Suprapubic skin (tissue), 4 donors: ENCODE measurements at regions not wholly inside any gene's neighbourhood (a gene's known extent, or its start where the extent isn't known, plus 50 kb on each side); places are given as distances from the start of the nearest gene placed in this dataset.

ENCODE experiments used
- DNase-seq, 2 donors: peaks; one replicate each; pipeline ENCODE4 v3.0.0-alpha.2; 2019; ENCODE audit warnings: low spot score in 2 of 2
- H3K27ac ChIP-seq: fragments of 200-600 bp; sonication (generic); one replicate; pipeline ENCODE4 v1.5.1; 2019
- H3K27me3 ChIP-seq: fragments of 200-600 bp; sonication (generic); one replicate; pipeline ENCODE4 v1.5.1; 2019
- H3K36me3 ChIP-seq: fragments of 200-600 bp; sonication (generic); one replicate; pipeline ENCODE4 v1.5.1; 2019
- H3K4me1 ChIP-seq: fragments of 200-600 bp; sonication (generic); one replicate; pipeline ENCODE4 v1.5.1; 2019
- H3K4me3 ChIP-seq: fragments of 200-600 bp; sonication (generic); one replicate; pipeline ENCODE4 v1.5.1; 2019; ENCODE audit warnings: mild to moderate bottlenecking
- H3K9me3 ChIP-seq: fragments of 200-600 bp; sonication (generic); one replicate; pipeline ENCODE4 v1.5.1; 2019
- CTCF ChIP-seq, 2 donors: fragments of 200-600 bp in 1 of 2; fragments of 450-650 bp in 1 of 2; sonication (generic) in 1 of 2; IDR thresholded peaks; one replicate each; pipeline ENCODE4 v1.5.1; 2016 to 2019; ENCODE audit warnings: antibody characterized with exemption in 2 of 2, mild to moderate bottlenecking in 1 of 2, moderate library complexity in 1 of 2
- EP300 ChIP-seq: sonication (generic); formaldehyde crosslinking; IDR thresholded peaks from one replicate; pipeline ENCODE4 v1.6.1; 2017; ENCODE audit warnings: antibody characterized with exemption
- POLR2A ChIP-seq, 2 donors: fragments of 450-650 bp; IDR thresholded peaks; one replicate each; pipeline ENCODE4 v1.6.1; 2017; ENCODE audit warnings: antibody characterized with exemption in 2 of 2, mild to moderate bottlenecking in 2 of 2, moderate library complexity in 2 of 2
- POLR2AphosphoS5 ChIP-seq, 3 donors: sonication (generic); formaldehyde crosslinking; IDR thresholded peaks; one replicate each; pipeline ENCODE4 v1.6.1; 2017; ENCODE audit warnings: antibody characterized with exemption in 3 of 3
- WGBS: methylation state at CpG from one replicate; pipeline ENCODE4 v1.1.5; 2018; 5-methylcytosine and 5-hydroxymethylcytosine counted together

GRCh38 chr2:8484502-8485283 is 197.2 kb upstream of the ID2 start:
- TF ChIP-seq CTCF (IDR thresholded peaks at IDR 0.05), result no peak
- TF ChIP-seq POLR2A (IDR thresholded peaks at IDR 0.05), result no peak
- TF ChIP-seq EP300, result no peak
- no peak overlapping the region for H3K27ac ChIP-seq
- DNase-seq, result peak in 1 of 2 donors; percentile 61
- no peak overlapping the region for H3K4me3 ChIP-seq
- 71% methylated on average over 7 of the region's 7 CpGs for WGBS
- H3K4me1 ChIP-seq, result peaks cover 19% of the 10 kb centered on the region
- no peaks in the 10 kb centered on the region for H3K27me3 ChIP-seq
- no peaks in the 10 kb centered on the region for H3K9me3 ChIP-seq
- H3K36me3 ChIP-seq, result no peaks in the 10 kb centered on the region

GRCh38 chr2:8485736-8486135 is 196.1 kb upstream of the ID2 start:
- DNase-seq, result no peak
- no peaks in the 10 kb centered on the region for H3K9me3 ChIP-seq
- H3K27me3 ChIP-seq, result no peaks in the 10 kb centered on the region
- TF ChIP-seq POLR2A (IDR thresholded peaks at IDR 0.05), result no peak
- TF ChIP-seq EP300, result no peak
- TF ChIP-seq POLR2AphosphoS5 (IDR thresholded peaks at IDR 0.05), result no peak
- TF ChIP-seq CTCF (IDR thresholded peaks at IDR 0.05), result no peak
- H3K27ac ChIP-seq, result no peak overlapping the region
- H3K4me3 ChIP-seq, result no peak overlapping the region
- WGBS, result 78% methylated on average over 2 of the region's 2 CpGs
- H3K36me3 ChIP-seq, result no peaks in the 10 kb centered on the region
- H3K4me1 ChIP-seq, result peaks cover 22% of the 10 kb centered on the region

GRCh38 chr2:8486141-8486540 is 195.7 kb upstream of the ID2 start:
- no peak for DNase-seq
- H3K36me3 ChIP-seq, result no peaks in the 10 kb centered on the region
- peaks cover 24% of the 10 kb centered on the region for H3K4me1 ChIP-seq
- no peak overlapping the region for H3K4me3 ChIP-seq
- H3K9me3 ChIP-seq, result no peaks in the 10 kb centered on the region
- no peak overlapping the region for H3K27ac ChIP-seq
- no peaks in the 10 kb centered on the region for H3K27me3 ChIP-seq
- 93% methylated on average over 4 of the region's 4 CpGs for WGBS
- TF ChIP-seq EP300, result no peak

- TF ChIP-seq POLR2A (IDR thresholded peaks at IDR 0.05) (no peak), EP300 (no peak), CTCF (IDR thresholded peaks at IDR 0.05) (no peak), POLR2AphosphoS5 (IDR thresholded peaks at IDR 0.05) (no peak)
- no peaks in the 10 kb centered on the region for H3K36me3 ChIP-seq
- no peaks in the 10 kb centered on the region for H3K27me3 ChIP-seq
- DNase-seq, result peak; percentile 58 to 62
- no peak overlapping the region for H3K27ac ChIP-seq
- H3K4me1 ChIP-seq, result peaks cover 33% of the 10 kb centered on the region
- no peaks in the 10 kb centered on the region for H3K9me3 ChIP-seq
- 41% methylated on average over 14 of the region's 16 CpGs for WGBS
- peak overlapping the region; percentile 7 for H3K4me3 ChIP-seq
These were observed 194.4 kb upstream of the ID2 start for GRCh38 chr2:8487461-8487932.

GRCh38 chr2:8488001-8488738 is 193.7 kb upstream of the ID2 start:
- TF ChIP-seq EP300 (no peak), POLR2A (IDR thresholded peaks at IDR 0.05) (no peak), CTCF (IDR thresholded peaks at IDR 0.05) (no peak), POLR2AphosphoS5 (IDR thresholded peaks at IDR 0.05) (no peak)
- Histone ChIP-seq H3K27ac (no peak overlapping the region), H3K9me3 (no peaks in the 10 kb centered on the region), H3K36me3 (no peaks in the 10 kb centered on the region), H3K4me1 (peaks cover 33% of the 10 kb centered on the region), H3K27me3 (no peaks in the 10 kb centered on the region), H3K4me3 (no peak overlapping the region)
- peak in 1 of 2 donors; percentile 60 for DNase-seq
- WGBS, result 63% methylated on average over 22 of the region's 23 CpGs
